H1 (cell line): ENCODE measurements at regions not wholly inside any gene's neighbourhood (a gene's known extent, or its start where the extent isn't known, plus 50 kb on each side); places are given as distances from the start of the nearest gene placed in this dataset.

Experiments
- CTCF ChIA-PET: fragments of 300-600 bp; sonication (Branson Sonifier 250); formaldehyde crosslinking; loops from one replicate; lab custom pipeline; 2021; ENCODE audit not compliant: partially characterized antibody; lab: Charles Lee
- POLR2A ChIA-PET: fragments of 300-600 bp; sonication (Branson Sonifier 250); formaldehyde crosslinking; loops from one replicate; lab custom pipeline; 2021; ENCODE audit warnings: inconsistent platforms; ENCODE audit not compliant: partially characterized antibody; lab: Charles Lee
- DNase-seq, 2 experiments: peaks; one replicate each; pipeline versions ENCODE4 v3.0.0 to v3.0.0-alpha.2; 2010 to 2022; ENCODE audit warnings: low spot score in 2 of 2, low read depth in 1 of 2, mixed read lengths in 1 of 2
- FAIRE-seq: peaks from 2 replicates; lab custom pipeline; 2011; peaks lifted over from hg19 to GRCh38; lab: Jason Lieb, UNC
- H2AFZ ChIP-seq: 2 replicates; pipeline ENCODE4 v1.8.1; 2012; ENCODE audit warnings: low read length, inconsistent platforms
- H2AK5ac ChIP-seq: 2 replicates; pipeline ENCODE4 v1.6.1; 2013; ENCODE audit warnings: low read depth, low read length
- H2BK120ac ChIP-seq: replicated peaks from 2 replicates; pipeline ENCODE3; 2013; ENCODE audit warnings: low read depth, low read length, inconsistent platforms
- H2BK12ac ChIP-seq: 2 replicates; pipeline ENCODE4 v1.6.1; 2013; ENCODE audit warnings: low read depth, low read length
- H2BK15ac ChIP-seq: 2 replicates; pipeline ENCODE4 v1.6.1; 2013; ENCODE audit warnings: low read length
- H2BK20ac ChIP-seq: 2 replicates; pipeline ENCODE4 v1.6.1; 2013; ENCODE audit warnings: low read length
- H2BK5ac ChIP-seq: 2 replicates; pipeline ENCODE4 v1.6.1; 2013; ENCODE audit warnings: low read depth, low read length
- H3K14ac ChIP-seq: 2 replicates; pipeline ENCODE4 v1.6.1; 2013; ENCODE audit warnings: inconsistent platforms; ENCODE audit not compliant: insufficient read length
- H3K18ac ChIP-seq: 2 replicates; pipeline ENCODE4 v1.6.1; 2013; ENCODE audit warnings: low read length; ENCODE audit errors: extremely low read depth
- H3K23ac ChIP-seq: 2 replicates; pipeline ENCODE4 v1.6.1; 2013; ENCODE audit warnings: inconsistent platforms; ENCODE audit not compliant: insufficient read length
- H3K23me2 ChIP-seq: 2 replicates; pipeline ENCODE4 v1.6.1; 2013; ENCODE audit warnings: low read depth, low read length
- H3K27ac ChIP-seq: 2 replicates; pipeline ENCODE4 v1.6.1; 2011; ENCODE audit warnings: low read depth, low read length, inconsistent platforms
- H3K27me3 ChIP-seq, 4 experiments: replicated peaks in 1 of 4; 1 replicate in 1 of 4; 2 replicates in 3 of 4; pipeline versions ENCODE4 v1.6.1 to v1.8.1; 2011 to 2013; ENCODE audit warnings: low read length in 3 of 4, mild to moderate bottlenecking in 3 of 4, inconsistent platforms in 2 of 4, mixed read lengths in 2 of 4, moderate library complexity in 1 of 4; ENCODE audit not compliant: control insufficient read depth in 3 of 4, insufficient read depth in 3 of 4; ENCODE audit errors: extremely low read depth in 1 of 4
- H3K36me3 ChIP-seq, 4 experiments: 2 replicates each; pipeline versions ENCODE4 v1.6.1 to v1.8.1; 2011 to 2013; ENCODE audit warnings: mild to moderate bottlenecking in 4 of 4, low read length in 3 of 4, moderate library complexity in 2 of 4, control low read depth in 1 of 4, inconsistent platforms in 1 of 4; ENCODE audit not compliant: insufficient read depth in 4 of 4, control insufficient read depth in 2 of 4
- H3K4ac ChIP-seq: replicated peaks from 2 replicates; pipeline ENCODE3; 2013; ENCODE audit warnings: low read length, low read depth, mixed read lengths, inconsistent platforms; ENCODE audit not compliant: insufficient read length
- H3K4me1 ChIP-seq, 4 experiments: replicated peaks in 1 of 4; 1 replicate in 1 of 4; 2 replicates in 3 of 4; pipeline versions ENCODE4 v1.6.1 to v1.8.1; 2011 to 2013; ENCODE audit warnings: low read length in 3 of 4, inconsistent platforms in 2 of 4, mixed read lengths in 1 of 4; ENCODE audit not compliant: insufficient read depth in 4 of 4, control insufficient read depth in 3 of 4
- H3K4me2 ChIP-seq, 2 experiments: 2 replicates each; pipeline versions ENCODE4 v1.6.1 to v1.8.1; 2011 to 2013; ENCODE audit warnings: low read depth in 2 of 2, low read length in 2 of 2, control low read depth in 1 of 2, inconsistent platforms in 1 of 2, mild to moderate bottlenecking in 1 of 2; ENCODE audit not compliant: insufficient read depth in 1 of 2
- H3K4me3 ChIP-seq, 4 experiments: fragments of 200-600, 300-600 bp in 1 of 4; sonication (generic), shearing (Covaris generic), sonication (Bioruptor Twin) in 1 of 4; 2 replicates each; pipeline versions ENCODE4 v1.5.1 to v1.8.1; 2011 to 2016; ENCODE audit warnings: low read length in 4 of 4, low read depth in 3 of 4, control low read depth in 2 of 4, inconsistent platforms in 2 of 4, mild to moderate bottlenecking in 2 of 4, mixed read lengths in 1 of 4, moderate library complexity in 1 of 4; ENCODE audit not compliant: insufficient read depth in 2 of 4; ENCODE audit errors: extremely low read depth in 1 of 4
- H3K56ac ChIP-seq: replicated peaks from 2 replicates; pipeline ENCODE3; 2013; ENCODE audit warnings: low read depth, mild to moderate bottlenecking, mixed read lengths, low read length, inconsistent platforms; ENCODE audit not compliant: insufficient read length
- H3K79me1 ChIP-seq: 2 replicates; pipeline ENCODE4 v1.6.1; 2013; ENCODE audit warnings: low read depth, low read length, control low read depth
- H3K79me2 ChIP-seq, 2 experiments: 2 replicates each; pipeline versions ENCODE4 v1.6.1 to v1.8.1; 2012 to 2013; ENCODE audit warnings: low read length in 2 of 2, mild to moderate bottlenecking in 2 of 2, inconsistent platforms in 1 of 2; ENCODE audit not compliant: insufficient read depth in 2 of 2, control insufficient read depth in 1 of 2
- H3K9ac ChIP-seq, 4 experiments: replicated peaks in 1 of 4; 1 replicate in 1 of 4; 2 replicates in 3 of 4; pipeline versions ENCODE4 v1.6.1 to v1.8.1; 2011 to 2013; ENCODE audit warnings: low read depth in 3 of 4, low read length in 3 of 4, control low read depth in 2 of 4, mild to moderate bottlenecking in 2 of 4, moderate library complexity in 2 of 4, inconsistent platforms in 1 of 4; ENCODE audit errors: extremely low read depth in 1 of 4
- H3K9me3 ChIP-seq, 2 experiments: 2 replicates each; pipeline versions ENCODE4 v1.6.1 to v1.8.1; 2012 to 2013; ENCODE audit warnings: mild to moderate bottlenecking in 2 of 2, moderate library complexity in 2 of 2, control low read depth in 1 of 2, inconsistent platforms in 1 of 2, low read depth in 1 of 2, low read length in 1 of 2, mixed read lengths in 1 of 2; ENCODE audit not compliant: insufficient read depth in 2 of 2
- H4K20me1 ChIP-seq, 2 experiments: replicated peaks in 1 of 2; 2 replicates each; pipeline versions ENCODE3 to v1.8.1; 2011 to 2013; ENCODE audit warnings: inconsistent platforms in 2 of 2, low read length in 2 of 2, mild to moderate bottlenecking in 1 of 2; ENCODE audit not compliant: insufficient read depth in 2 of 2, control insufficient read depth in 1 of 2
- H4K5ac ChIP-seq: 2 replicates; pipeline ENCODE4 v1.6.1; 2013; ENCODE audit warnings: low read length, low read depth, mixed read lengths, inconsistent platforms; ENCODE audit not compliant: insufficient read length
- H4K8ac ChIP-seq: 2 replicates; pipeline ENCODE4 v1.8.0; 2013; ENCODE audit warnings: mild to moderate bottlenecking, moderate library complexity, low read length, inconsistent platforms; ENCODE audit not compliant: insufficient read depth; ENCODE audit errors: extremely low read depth
- H4K91ac ChIP-seq: replicated peaks from 2 replicates; pipeline ENCODE3; 2013; ENCODE audit warnings: low read length, mixed read lengths, inconsistent platforms; ENCODE audit not compliant: insufficient read length
- CTBP2 ChIP-seq: IDR thresholded peaks from 2 replicates; pipeline ENCODE4 v1.7.0; 2011; ENCODE audit warnings: borderline replicate concordance, mild to moderate bottlenecking, moderate library complexity, mixed read lengths, low read length; ENCODE audit not compliant: insufficient read depth, insufficient read length
- SRF ChIP-seq: IDR thresholded peaks from 2 replicates; pipeline ENCODE4 v1.6.1; 2011; ENCODE audit warnings: mild to moderate bottlenecking, low read depth, low read length, moderate library complexity
- TCF12 ChIP-seq: IDR thresholded peaks from 2 replicates; pipeline ENCODE4 v1.6.1; 2011; ENCODE audit warnings: low read depth, mild to moderate bottlenecking, low read length
- WGBS, 2 experiments: shearing (Covaris generic) in 1 of 2; methylation state at CpG; one replicate each; pipeline versions ENCODE4 v1.1.6 to v1.1.7; 2013 to 2015; ENCODE audit warnings: low lambda C conversion rate in 2 of 2, mixed read lengths in 2 of 2, inconsistent platforms in 1 of 2, low coverage in 1 of 2, missing lambda C conversion rate in 1 of 2; ENCODE audit not compliant: insufficient replicate concordance in 2 of 2, insufficient coverage in 1 of 2, insufficient read length in 1 of 2; ENCODE audit errors: extremely low coverage in 1 of 2, missing lambda C conversion rate in 1 of 2; 5-methylcytosine and 5-hydroxymethylcytosine counted together

DNA sequence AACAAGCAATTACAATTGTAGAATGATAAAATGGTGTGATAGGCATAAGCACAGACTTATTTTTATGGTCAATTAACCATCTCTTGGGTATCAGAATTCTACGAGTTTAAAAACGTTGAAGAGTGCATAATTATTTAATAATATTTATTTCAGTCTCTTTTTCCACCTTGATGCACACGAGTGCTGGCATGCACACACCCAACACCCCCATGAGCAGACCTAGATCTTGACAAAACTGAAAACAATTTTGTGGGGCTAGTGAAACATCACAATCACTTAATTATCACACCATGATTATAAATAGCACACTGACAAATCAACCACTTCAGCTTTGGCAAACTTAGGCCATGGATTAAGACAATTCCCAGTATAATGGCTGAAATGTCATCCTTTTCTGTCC, 61.0 kb upstream of the RFC3 start:
- Histone ChIP-seq H3K4me3 (no peak overlapping the region), H2BK120ac (no peak overlapping the region), H4K5ac (no peak overlapping the region), H3K36me3 (no peaks in the 10 kb centered on the region), H3K14ac (no peak overlapping the region), H4K20me1 (no peaks in the 10 kb centered on the region), H3K18ac (no peak overlapping the region), H3K79me1 (no peaks in the 10 kb centered on the region), H3K79me2 (no peaks in the 10 kb centered on the region), H2AFZ (no peak overlapping the region), H3K9me3 (no peaks in the 10 kb centered on the region), H3K23ac (no peak overlapping the region), H2BK15ac (no peak overlapping the region), H3K27me3 (no peaks in the 10 kb centered on the region), H3K4ac (no peak overlapping the region), H3K4me2 (no peak overlapping the region), H2BK20ac (no peak overlapping the region), H3K9ac (no peak overlapping the region), H4K91ac (no peak overlapping the region), H4K8ac (no peak overlapping the region), H3K23me2 (no peaks in the 10 kb centered on the region), H2BK5ac (no peak overlapping the region), H3K27ac (no peak overlapping the region), H2BK12ac (no peak overlapping the region), H3K56ac (no peak overlapping the region), H2AK5ac (no peak overlapping the region), H3K4me1 (no peaks in the 10 kb centered on the region)
- TF ChIP-seq CTBP2 (no peak), TCF12 (no peak), SRF (no peak)
- WGBS, 2 experiments, result 83% methylated on average over 3 of the region's 3 CpGs; no CpG with 5 or more reads in 1 of the 2 experiments
- POLR2A ChIA-PET, result no interaction called here
- DNase-seq (no peak), FAIRE-seq (no peak)
- CTCF ChIA-PET, result no interaction called here
